ENCODE measurements at regions not wholly inside any gene's neighbourhood (a gene's known extent, or its start where the extent isn't known, plus 50 kb on each side); places are given as distances from the start of the nearest gene placed in this dataset.
"Not testable (repeated sequence)": the region's sequence is repeated elsewhere in the genome, so short reads cannot be mapped to it uniquely, and the experiment has no call there.

DNA sequence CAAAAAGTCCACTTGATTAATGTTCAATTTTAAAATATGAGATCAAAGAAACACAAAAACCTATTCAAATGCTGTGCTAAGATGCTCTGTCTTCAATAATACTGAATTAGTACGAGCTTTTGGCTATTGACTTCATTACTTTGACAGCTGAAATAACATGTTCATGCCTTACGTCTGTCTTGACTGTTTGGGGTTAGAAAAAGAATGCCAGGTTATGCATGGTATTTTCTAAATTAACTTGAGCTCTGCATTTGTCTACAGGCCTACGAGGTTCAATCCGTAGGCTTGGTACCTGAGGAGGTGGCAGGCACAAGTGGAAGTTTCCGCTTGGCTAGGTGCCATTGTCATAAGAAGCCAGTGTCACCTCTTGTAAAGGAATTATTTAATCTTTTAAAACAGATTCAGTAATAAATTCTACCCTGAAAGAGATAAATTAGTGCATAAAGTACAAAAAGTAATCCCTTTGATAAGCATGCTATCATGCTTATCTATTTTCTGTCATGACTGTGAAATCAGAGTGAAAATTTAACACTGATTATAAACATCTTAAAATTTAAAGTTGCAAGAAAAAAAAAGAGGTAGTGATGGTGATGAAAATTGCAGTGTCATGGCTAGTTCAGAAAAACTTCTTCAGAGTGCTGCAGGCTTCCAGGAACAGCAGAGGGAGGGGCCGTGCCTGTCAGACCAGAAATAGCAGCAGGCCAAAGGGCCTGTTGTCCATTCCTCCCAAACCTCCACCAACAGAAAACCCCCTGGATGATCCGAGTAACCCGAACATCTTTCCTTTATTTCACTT, 115.7 kb downstream of the ARRDC4 start:
- DNase-seq (ENCODE audit: low read depth, low spot score): no peak
- no peak overlapping the region for H3K27ac Mint-ChIP-seq (ENCODE audit: unreplicated experiment)
- no peak overlapping the region for H3K4me3 Mint-ChIP-seq
- TF ChIP-seq CTCF (conservative IDR thresholded peaks at IDR 0.05): no peak
- no peaks in the 10 kb centered on the region for H3K36me3 Mint-ChIP-seq (ENCODE audit: low read depth)
- H3K4me1 Mint-ChIP-seq: peaks cover 10% of the 10 kb centered on the region
- no peaks in the 10 kb centered on the region for H3K9me3 Mint-ChIP-seq
- no peaks in the 10 kb centered on the region for H3K27me3 Mint-ChIP-seq (ENCODE audit: low read depth)

DNA sequence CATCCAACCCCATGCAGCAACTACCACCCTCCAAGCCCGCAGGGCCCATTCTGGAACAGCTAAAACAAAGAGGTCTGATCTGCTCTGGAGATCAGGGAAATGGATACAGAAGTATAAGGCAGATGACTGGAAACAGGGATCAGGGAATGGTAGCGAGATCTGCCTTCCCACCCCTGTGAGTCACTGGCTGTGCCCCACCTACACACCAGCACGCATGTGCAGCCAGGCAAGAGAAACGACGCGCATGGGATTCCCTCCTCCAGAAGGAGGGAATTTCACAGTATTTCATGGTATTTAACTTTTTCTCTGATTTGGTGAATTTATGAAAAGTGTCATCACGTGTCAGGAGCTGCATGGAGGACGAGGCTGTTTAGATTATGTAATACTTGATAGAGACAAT, 116.7 kb downstream of the ARRDC4 start:
- Mint-ChIP-seq H3K9me3 (no peaks in the 10 kb centered on the region), H3K27me3 (ENCODE audit: low read depth) (no peaks in the 10 kb centered on the region), H3K27ac (ENCODE audit: unreplicated experiment) (peak overlapping the region; percentile 19), H3K4me1 (peaks cover 10% of the 10 kb centered on the region), H3K4me3 (no peak overlapping the region), H3K36me3 (ENCODE audit: low read depth) (no peaks in the 10 kb centered on the region)
- no peak for DNase-seq (ENCODE audit: low read depth, low spot score)
- no peak for TF ChIP-seq CTCF (conservative IDR thresholded peaks at IDR 0.05)

DNA sequence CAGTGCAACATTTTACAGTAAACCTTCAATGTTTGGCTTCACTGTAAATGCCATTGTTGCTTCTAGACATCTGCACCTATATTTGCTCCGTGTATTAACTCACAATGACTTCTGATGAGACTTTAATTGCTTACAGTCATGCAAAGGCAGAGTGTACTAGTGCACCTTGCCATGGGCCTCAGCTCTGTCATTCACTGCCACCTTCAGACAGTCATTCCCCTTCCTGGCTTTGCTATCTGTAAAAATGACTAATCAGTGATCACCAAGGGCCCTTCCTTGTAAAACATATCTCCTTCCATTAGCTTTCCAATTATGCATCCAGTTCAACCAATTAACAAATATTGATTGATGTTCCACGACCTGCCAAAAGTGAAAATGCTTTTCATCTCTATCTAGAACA, 120.3 kb downstream of the ARRDC4 start:
- H3K4me1 Mint-ChIP-seq: peaks cover 15% of the 10 kb centered on the region
- no peaks in the 10 kb centered on the region for H3K36me3 Mint-ChIP-seq (ENCODE audit: low read depth)
- no peak for TF ChIP-seq CTCF (conservative IDR thresholded peaks at IDR 0.05)
- no peak overlapping the region for H3K27ac Mint-ChIP-seq (ENCODE audit: unreplicated experiment)
- H3K9me3 Mint-ChIP-seq: no peaks in the 10 kb centered on the region
- H3K27me3 Mint-ChIP-seq (ENCODE audit: low read depth): no peaks in the 10 kb centered on the region
- no peak for DNase-seq (ENCODE audit: low read depth, low spot score)
- no peak overlapping the region for H3K4me3 Mint-ChIP-seq

- Mint-ChIP-seq H3K27ac (ENCODE audit: unreplicated experiment) (no peak overlapping the region), H3K27me3 (ENCODE audit: low read depth) (no peaks in the 10 kb centered on the region), H3K9me3 (peaks cover 3% of the 10 kb centered on the region), H3K36me3 (ENCODE audit: low read depth) (no peaks in the 10 kb centered on the region), H3K4me1 (peaks cover 5% of the 10 kb centered on the region), H3K4me3 (no peak overlapping the region)
- TF ChIP-seq CTCF (conservative IDR thresholded peaks at IDR 0.05): peak; percentile 24
- DNase-seq (ENCODE audit: low read depth, low spot score): no peak
These were observed 122.9 kb downstream of the ARRDC4 start for GRCh38 chr15:98083203-98083910.

- no peak overlapping the region for H3K4me3 Mint-ChIP-seq
- peaks cover 5% of the 10 kb centered on the region for H3K4me1 Mint-ChIP-seq
- no peaks in the 10 kb centered on the region for H3K36me3 Mint-ChIP-seq (ENCODE audit: low read depth)
- TF ChIP-seq CTCF (conservative IDR thresholded peaks at IDR 0.05): peak; percentile 81
- H3K9me3 Mint-ChIP-seq: peaks cover 3% of the 10 kb centered on the region
- DNase-seq (ENCODE audit: low read depth, low spot score): peak; percentile 33
- no peak overlapping the region for H3K27ac Mint-ChIP-seq (ENCODE audit: unreplicated experiment)
- H3K27me3 Mint-ChIP-seq (ENCODE audit: low read depth): no peaks in the 10 kb centered on the region
These were observed 124.6 kb downstream of the ARRDC4 start for GRCh38 chr15:98085003-98085639.

DNA sequence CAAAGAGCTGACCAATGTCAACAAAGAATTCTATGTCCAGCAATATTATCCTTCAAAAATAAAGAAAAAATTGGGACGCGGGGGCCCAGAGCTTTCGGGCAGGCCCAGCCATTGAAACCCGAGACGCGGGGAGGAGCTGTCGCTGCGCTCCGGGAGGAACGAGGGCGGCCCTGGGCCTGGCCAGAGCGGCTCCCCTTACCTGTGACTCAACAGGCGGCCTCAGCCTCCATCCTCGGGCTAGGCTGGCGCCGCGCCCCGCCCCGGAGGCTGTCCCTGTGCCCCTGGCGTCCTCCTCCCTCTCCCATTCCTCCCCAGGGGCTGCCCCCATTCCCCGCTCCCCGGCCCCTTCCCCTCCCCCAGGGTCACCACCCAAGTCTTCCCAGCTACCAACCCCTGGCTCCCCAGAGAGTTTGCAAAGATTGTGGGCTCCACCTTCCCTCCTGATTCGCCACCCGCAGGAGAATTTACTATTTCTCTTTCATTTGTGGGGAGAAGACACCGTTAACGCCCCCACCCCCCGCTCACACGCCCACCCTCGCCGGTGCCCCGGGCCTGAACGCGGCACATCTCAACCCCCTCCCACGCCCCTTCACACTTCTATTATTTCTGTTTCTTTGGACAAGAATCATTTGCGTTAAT, 127.9 kb downstream of the ARRDC4 start:
- not testable (repeated sequence) for H3K36me3 Mint-ChIP-seq (ENCODE audit: low read depth); H3K4me1 Mint-ChIP-seq; H3K27ac Mint-ChIP-seq (ENCODE audit: unreplicated experiment); H3K27me3 Mint-ChIP-seq (ENCODE audit: low read depth); DNase-seq (ENCODE audit: low read depth, low spot score); H3K4me3 Mint-ChIP-seq; H3K9me3 Mint-ChIP-seq

DNA sequence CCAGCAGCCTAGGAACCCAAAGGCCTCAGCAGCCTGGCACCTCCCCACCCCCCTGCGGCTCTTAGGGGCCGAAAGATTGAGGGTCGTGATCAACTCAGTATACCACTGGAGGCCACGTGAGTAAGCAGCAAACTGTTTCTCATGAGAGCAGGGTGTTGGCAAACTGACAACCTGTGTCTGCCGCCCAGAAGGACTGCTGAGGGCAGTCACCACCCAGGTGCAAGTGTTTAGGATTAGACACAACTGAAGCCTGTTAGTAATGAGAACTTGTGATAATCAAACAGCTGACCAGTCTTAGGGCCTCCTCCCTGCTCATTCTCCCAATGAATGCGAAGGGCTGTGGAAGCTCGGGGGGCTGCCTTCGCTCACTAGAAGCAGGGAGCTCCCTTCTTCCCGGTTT, 128.8 kb downstream of the ARRDC4 start:
- H3K4me1 Mint-ChIP-seq; H3K27me3 Mint-ChIP-seq (ENCODE audit: low read depth); DNase-seq (ENCODE audit: low read depth, low spot score); H3K9me3 Mint-ChIP-seq; H3K36me3 Mint-ChIP-seq (ENCODE audit: low read depth); H3K27ac Mint-ChIP-seq (ENCODE audit: unreplicated experiment); H3K4me3 Mint-ChIP-seq: not testable (repeated sequence)

DNA sequence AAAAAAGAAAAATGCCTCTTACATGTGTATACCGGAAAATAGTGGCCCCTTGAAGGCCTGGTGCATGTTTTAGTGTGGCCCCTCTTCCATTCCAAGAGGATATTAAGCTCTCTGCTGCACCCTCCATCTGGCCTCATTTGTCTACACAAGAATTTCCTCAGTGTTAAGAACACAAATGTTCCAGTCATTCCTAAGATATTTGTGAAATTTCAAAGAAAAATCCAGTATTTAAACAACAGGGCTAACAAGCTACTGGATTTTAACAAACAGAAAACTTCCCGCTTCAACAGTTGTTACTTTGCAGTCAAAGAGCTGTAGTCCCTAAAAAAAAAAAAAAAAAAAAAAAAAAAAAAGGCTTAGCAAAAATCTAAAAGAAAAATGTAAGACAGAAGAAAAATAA, 137.5 kb downstream of the ARRDC4 start:
- H3K9me3 Mint-ChIP-seq; H3K4me3 Mint-ChIP-seq; H3K36me3 Mint-ChIP-seq (ENCODE audit: low read depth); H3K4me1 Mint-ChIP-seq; H3K27ac Mint-ChIP-seq (ENCODE audit: unreplicated experiment); H3K27me3 Mint-ChIP-seq (ENCODE audit: low read depth); DNase-seq (ENCODE audit: low read depth, low spot score): not testable (repeated sequence)
